Fibroblast of the aortic adventitia (primary cell): ENCODE measurements at regions not wholly inside any gene's neighbourhood (a gene's known extent, or its start where the extent isn't known, plus 50 kb on each side); places are given as distances from the start of the nearest gene placed in this dataset.

Experiments used
- DNase-seq: peaks from one replicate; pipeline ENCODE4 v3.0.0-alpha.2; 2010; ENCODE audit warnings: low read depth
- H3K4me3 ChIP-seq: 2 replicates; pipeline ENCODE4 v1.5.1; 2011; ENCODE audit warnings: low read depth, mild to moderate bottlenecking, control low read depth, low read length, moderate library complexity
- CTCF ChIP-seq: IDR thresholded peaks from 2 replicates; pipeline ENCODE4 v1.5.1; 2011; ENCODE audit warnings: mild to moderate bottlenecking, low read length, control low read depth, inconsistent platforms; ENCODE audit not compliant: insufficient read depth

GRCh38 chr1:57520743-57521515, 97.1 kb upstream of the DAB1 start:
- no peak overlapping the region for H3K4me3 ChIP-seq
- no peak for TF ChIP-seq CTCF
- no peak for DNase-seq

GRCh38 chr1:57518496-57518895, 94.6 kb upstream of the DAB1 start:
- no peak overlapping the region for H3K4me3 ChIP-seq
- no peak for DNase-seq
- TF ChIP-seq CTCF: no peak

GRCh38 chr1:57517587-57518374, 93.9 kb upstream of the DAB1 start:
- TF ChIP-seq CTCF: no peak
- H3K4me3 ChIP-seq: no peak overlapping the region

GRCh38 chr1:57512386-57512785, 88.5 kb upstream of the DAB1 start:
- no peak for DNase-seq
- no peak for TF ChIP-seq CTCF
- no peak overlapping the region for H3K4me3 ChIP-seq

More at GRCh38 chr1:57517587-57518374, 93.9 kb upstream of the DAB1 start:
- no peak for DNase-seq

- TF ChIP-seq CTCF: no peak
- H3K4me3 ChIP-seq: no peak overlapping the region
- DNase-seq: no peak
Measured at GRCh38 chr1:57506941-57507340, 83.1 kb upstream of the DAB1 start.

GRCh38 chr1:57503337-57503736, 79.5 kb upstream of the DAB1 start:
- no peak for DNase-seq
- no peak for TF ChIP-seq CTCF
- H3K4me3 ChIP-seq: no peak overlapping the region
